ENCODE measurements at regions not wholly inside any gene's neighbourhood (a gene's known extent, or its start where the extent isn't known, plus 50 kb on each side); places are given as distances from the start of the nearest gene placed in this dataset.

- TF ChIP-seq TAF1 (IDR thresholded peaks at IDR 0.05; ENCODE audit: low read depth, low read length) (no peak), SPI1 (IDR thresholded peaks at IDR 0.05; ENCODE audit: low read depth, low read length) (no peak), POU2F2 (IDR thresholded peaks at IDR 0.05; ENCODE audit: low read depth, low read length) (no peak), POLR2AphosphoS5 (IDR thresholded peaks at IDR 0.05; ENCODE audit: low read depth, low read length) (no peak), POLR2A (IDR thresholded peaks at IDR 0.05; ENCODE audit: low read depth, low read length) (no peak), PAX5 (IDR thresholded peaks at IDR 0.05; ENCODE audit: insufficient read depth, low read length, severe bottlenecking) (no peak)
- DNase-seq (ENCODE audit: insufficient read length, low spot score) (no peak), FAIRE-seq (no peak)
These were observed 144.9 kb upstream of the PKDCC start for GRCh38 chr2:41902897-41903296.

DNA sequence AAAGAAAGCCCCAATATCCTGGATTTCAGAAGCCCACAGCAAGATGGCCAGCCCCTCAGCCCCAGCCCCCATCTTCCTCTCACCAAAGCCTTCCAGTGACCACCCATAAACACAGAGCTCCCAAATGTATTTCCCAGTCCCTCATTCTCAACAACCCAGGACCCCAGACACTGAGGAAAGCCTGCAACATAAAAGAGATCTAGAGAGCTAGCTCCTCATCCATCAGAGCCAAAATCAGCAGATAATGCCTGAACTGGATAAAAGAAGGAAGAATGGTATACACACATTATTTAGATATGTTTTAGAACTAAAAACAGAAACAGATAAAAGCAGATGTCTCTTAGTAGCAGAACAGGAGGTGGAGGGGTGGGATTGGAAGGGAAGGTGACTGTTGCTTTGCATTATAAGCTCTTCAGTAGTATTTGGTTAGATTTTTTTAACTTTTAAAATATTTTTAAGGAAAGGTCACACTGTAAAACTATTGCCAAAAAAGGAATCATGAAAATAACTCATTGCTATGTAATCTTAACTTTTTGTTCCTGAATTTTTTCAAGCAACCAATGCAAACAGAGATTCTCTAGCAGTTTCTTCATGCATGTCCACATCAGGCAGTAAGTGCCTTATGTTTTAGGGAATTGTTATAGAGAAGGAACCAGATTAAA lies 144.2 kb upstream of the PKDCC start:
- TF ChIP-seq POU2F2 (IDR thresholded peaks at IDR 0.05; ENCODE audit: low read depth, low read length), result no peak
- TF ChIP-seq PAX5 (IDR thresholded peaks at IDR 0.05; ENCODE audit: insufficient read depth, low read length, severe bottlenecking), result no peak
- no peak for TF ChIP-seq SPI1 (IDR thresholded peaks at IDR 0.05; ENCODE audit: low read depth, low read length)
- no peak for TF ChIP-seq POLR2AphosphoS5 (IDR thresholded peaks at IDR 0.05; ENCODE audit: low read depth, low read length)
- no peak for TF ChIP-seq TAF1 (IDR thresholded peaks at IDR 0.05; ENCODE audit: low read depth, low read length)
- no peak for TF ChIP-seq POLR2A (IDR thresholded peaks at IDR 0.05; ENCODE audit: low read depth, low read length)
- FAIRE-seq (no peak), DNase-seq (ENCODE audit: insufficient read length, low spot score) (no peak)

DNA sequence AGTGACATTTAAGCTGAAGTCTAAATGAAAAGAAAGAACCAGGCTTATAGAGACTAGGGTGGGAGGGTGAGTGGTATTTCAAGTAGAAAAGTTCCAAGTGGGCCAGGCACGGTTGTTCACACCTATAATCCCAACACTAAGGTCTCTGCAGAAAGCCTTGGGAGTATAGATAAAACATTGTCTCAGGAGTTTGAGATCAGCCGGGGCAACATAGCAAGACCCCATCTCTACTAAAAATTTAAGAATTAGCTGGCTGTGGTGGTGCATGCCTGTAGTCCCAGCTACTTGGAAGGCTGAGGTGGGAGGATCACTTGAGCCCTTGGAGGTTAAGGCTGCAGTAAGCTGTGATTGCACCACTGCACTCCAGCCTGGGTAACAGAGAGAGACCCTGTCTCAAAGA lies 143.4 kb upstream of the PKDCC start:
- DNase-seq (ENCODE audit: insufficient read length, low spot score) (no peak), FAIRE-seq (no peak)
- TF ChIP-seq POLR2AphosphoS5 (IDR thresholded peaks at IDR 0.05; ENCODE audit: low read depth, low read length) (no peak), SPI1 (IDR thresholded peaks at IDR 0.05; ENCODE audit: low read depth, low read length) (no peak), POU2F2 (IDR thresholded peaks at IDR 0.05; ENCODE audit: low read depth, low read length) (no peak), POLR2A (IDR thresholded peaks at IDR 0.05; ENCODE audit: low read depth, low read length) (no peak), PAX5 (IDR thresholded peaks at IDR 0.05; ENCODE audit: insufficient read depth, low read length, severe bottlenecking) (no peak), TAF1 (IDR thresholded peaks at IDR 0.05; ENCODE audit: low read depth, low read length) (no peak)

- no peak for FAIRE-seq
- DNase-seq (ENCODE audit: insufficient read length, low spot score), result no peak
- TF ChIP-seq POU2F2 (IDR thresholded peaks at IDR 0.05; ENCODE audit: low read depth, low read length) (no peak), TAF1 (IDR thresholded peaks at IDR 0.05; ENCODE audit: low read depth, low read length) (no peak), PAX5 (IDR thresholded peaks at IDR 0.05; ENCODE audit: insufficient read depth, low read length, severe bottlenecking) (no peak)
These were observed 142.1 kb upstream of the PKDCC start for GRCh38 chr2:41905597-41906337.

DNA sequence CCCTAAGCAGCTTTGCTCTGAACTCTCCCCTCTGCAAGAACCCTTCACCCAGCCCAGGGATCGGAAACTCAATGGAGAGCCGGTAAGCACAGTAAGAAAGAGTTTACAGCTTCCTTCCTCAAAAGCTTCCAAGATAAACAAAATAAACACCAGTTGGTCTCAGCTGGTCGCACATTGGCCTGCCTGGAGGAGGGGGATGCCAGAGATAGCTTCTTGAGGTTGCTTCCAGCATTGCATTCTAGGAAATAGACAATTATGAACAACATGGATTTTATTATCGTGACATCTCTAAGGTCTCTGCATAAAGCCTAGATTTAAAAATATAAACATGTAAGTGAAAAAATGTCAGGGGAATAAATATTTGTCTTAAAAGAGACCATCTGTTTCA lies 141.5 kb upstream of the PKDCC start:
- DNase-seq (ENCODE audit: insufficient read length, low spot score), result no peak
- TF ChIP-seq POLR2AphosphoS5 (IDR thresholded peaks at IDR 0.05; ENCODE audit: low read depth, low read length) (no peak), SPI1 (IDR thresholded peaks at IDR 0.05; ENCODE audit: low read depth, low read length) (no peak), POU2F2 (IDR thresholded peaks at IDR 0.05; ENCODE audit: low read depth, low read length) (no peak), TAF1 (IDR thresholded peaks at IDR 0.05; ENCODE audit: low read depth, low read length) (no peak), PAX5 (IDR thresholded peaks at IDR 0.05; ENCODE audit: insufficient read depth, low read length, severe bottlenecking) (no peak), POLR2A (IDR thresholded peaks at IDR 0.05; ENCODE audit: low read depth, low read length) (no peak)
- no peak for FAIRE-seq

- FAIRE-seq (no peak), DNase-seq (ENCODE audit: insufficient read length, low spot score) (no peak)
- TF ChIP-seq POLR2AphosphoS5 (IDR thresholded peaks at IDR 0.05; ENCODE audit: low read depth, low read length) (no peak), POLR2A (IDR thresholded peaks at IDR 0.05; ENCODE audit: low read depth, low read length) (no peak), SPI1 (IDR thresholded peaks at IDR 0.05; ENCODE audit: low read depth, low read length) (no peak), POU2F2 (IDR thresholded peaks at IDR 0.05; ENCODE audit: low read depth, low read length) (no peak), TAF1 (IDR thresholded peaks at IDR 0.05; ENCODE audit: low read depth, low read length) (no peak), PAX5 (IDR thresholded peaks at IDR 0.05; ENCODE audit: insufficient read depth, low read length, severe bottlenecking) (no peak)
These were observed 140.7 kb upstream of the PKDCC start for GRCh38 chr2:41907141-41907540.

GRCh38 chr2:41907771-41908207 lies 140.0 kb upstream of the PKDCC start:
- DNase-seq (ENCODE audit: insufficient read length, low spot score) (no peak), FAIRE-seq (no peak)
- TF ChIP-seq POLR2AphosphoS5 (IDR thresholded peaks at IDR 0.05; ENCODE audit: low read depth, low read length) (no peak), POU2F2 (IDR thresholded peaks at IDR 0.05; ENCODE audit: low read depth, low read length) (no peak), SPI1 (IDR thresholded peaks at IDR 0.05; ENCODE audit: low read depth, low read length) (no peak), PAX5 (IDR thresholded peaks at IDR 0.05; ENCODE audit: insufficient read depth, low read length, severe bottlenecking) (no peak), TAF1 (IDR thresholded peaks at IDR 0.05; ENCODE audit: low read depth, low read length) (no peak), POLR2A (IDR thresholded peaks at IDR 0.05; ENCODE audit: low read depth, low read length) (no peak)

DNA sequence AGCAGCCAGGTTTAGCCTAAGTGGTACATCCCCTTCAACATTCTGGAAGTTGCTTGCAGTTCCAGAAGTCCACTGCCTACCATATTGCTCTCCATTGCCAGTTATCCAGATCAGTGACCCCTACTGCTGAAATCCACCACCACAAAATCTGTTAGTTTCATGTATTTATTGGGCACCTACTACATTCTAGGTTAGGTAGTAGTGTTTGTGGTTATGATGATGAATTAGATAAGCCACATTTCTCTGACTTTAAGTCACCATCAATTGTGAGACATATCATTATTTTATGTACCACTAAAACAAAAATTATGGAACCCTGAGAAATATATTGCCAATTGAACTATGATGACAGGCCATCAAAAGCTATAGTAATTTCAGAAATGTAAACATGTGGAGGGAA lies 139.5 kb upstream of the PKDCC start:
- DNase-seq (ENCODE audit: insufficient read length, low spot score) (no peak), FAIRE-seq (no peak)
- TF ChIP-seq PAX5 (IDR thresholded peaks at IDR 0.05; ENCODE audit: insufficient read depth, low read length, severe bottlenecking), result no peak
- no peak for TF ChIP-seq POLR2A (IDR thresholded peaks at IDR 0.05; ENCODE audit: low read depth, low read length)
- TF ChIP-seq POU2F2 (IDR thresholded peaks at IDR 0.05; ENCODE audit: low read depth, low read length), result no peak

DNA sequence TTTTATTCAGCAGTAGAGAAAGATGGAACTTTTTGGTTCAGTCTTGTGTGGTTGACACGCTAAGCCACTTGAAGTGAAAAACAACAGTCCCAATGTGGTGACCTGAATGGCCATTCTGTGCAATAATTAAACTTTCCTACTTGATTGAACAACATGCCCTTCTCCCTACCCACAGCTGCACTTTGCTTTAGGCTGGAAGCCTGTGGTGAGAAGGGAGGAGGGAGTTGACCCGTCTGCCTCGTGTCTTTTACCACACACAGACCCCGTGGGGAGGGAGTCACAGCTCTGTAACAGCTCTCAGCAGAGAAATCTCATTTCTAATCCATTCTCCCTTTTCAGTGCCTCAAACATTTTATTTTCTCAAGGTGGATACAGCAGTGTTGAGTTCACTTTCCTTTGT lies 138.2 kb upstream of the PKDCC start:
- TF ChIP-seq POLR2AphosphoS5 (IDR thresholded peaks at IDR 0.05; ENCODE audit: low read depth, low read length) (no peak), PAX5 (IDR thresholded peaks at IDR 0.05; ENCODE audit: insufficient read depth, low read length, severe bottlenecking) (no peak), TAF1 (IDR thresholded peaks at IDR 0.05; ENCODE audit: low read depth, low read length) (no peak), SPI1 (IDR thresholded peaks at IDR 0.05; ENCODE audit: low read depth, low read length) (no peak), POU2F2 (IDR thresholded peaks at IDR 0.05; ENCODE audit: low read depth, low read length) (no peak), POLR2A (IDR thresholded peaks at IDR 0.05; ENCODE audit: low read depth, low read length) (no peak)
- DNase-seq (ENCODE audit: insufficient read length, low spot score) (no peak), FAIRE-seq (no peak)
